DMS153 treated with DMSO at 0.1 percent for 48 hours (cell line): ENCODE measurements at regions not wholly inside any gene's neighbourhood (a gene's known extent, or its start where the extent isn't known, plus 50 kb on each side); places are given as distances from the start of the nearest gene placed in this dataset.
A peak's percentile ranks its signal among the peaks of the same experiment; 100 is the strongest.
"Not testable (repeated sequence)": the region's sequence is repeated elsewhere in the genome, so short reads cannot be mapped to it uniquely, and the experiment has no call there.

Source experiments
- DNase-seq: peaks from one replicate; lab custom pipeline; 2025; ENCODE audit not compliant: unreplicated experiment; lab: John Stamatoyannopoulos, UW

DNA sequence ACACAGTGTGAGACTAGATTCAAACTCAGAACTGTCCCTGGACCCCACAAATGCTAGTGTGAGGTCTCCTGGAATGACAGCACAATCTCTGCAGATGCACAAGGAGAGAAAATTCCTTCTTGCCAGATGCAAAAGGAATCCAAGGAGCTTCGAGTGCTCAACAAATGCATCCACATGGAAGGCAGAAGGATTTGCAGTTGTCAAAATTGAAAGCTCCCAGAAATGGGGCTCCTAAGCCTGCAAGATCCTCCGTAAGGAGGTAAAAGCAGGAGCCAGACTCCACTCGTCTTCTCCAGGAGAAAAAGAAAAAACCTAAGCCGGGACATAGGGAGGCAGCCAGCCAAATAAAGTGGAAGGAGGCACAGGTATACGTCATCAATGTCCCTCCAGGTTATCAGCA is 355.0 kb upstream of the KLHL29 start:
- DNase-seq, result no peak

DNA sequence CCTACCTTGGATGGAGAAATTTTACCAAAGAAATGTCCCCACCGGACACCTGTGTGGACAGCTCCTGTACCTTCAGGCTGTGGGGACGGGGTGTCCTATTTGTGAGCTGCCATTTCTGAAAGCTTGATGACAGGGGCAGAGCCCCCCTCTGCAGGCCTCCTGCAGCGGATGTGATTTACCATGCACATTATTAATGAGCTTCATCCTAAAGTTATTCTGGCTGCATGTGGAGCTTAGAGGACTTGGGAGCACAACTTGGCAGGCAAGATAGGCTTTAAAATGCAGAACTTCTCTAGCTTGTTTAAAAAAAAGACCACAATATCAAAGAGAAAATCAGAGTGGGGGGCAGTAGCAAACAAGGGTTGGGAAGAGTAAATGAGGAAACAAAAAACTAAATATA is 350.0 kb upstream of the KLHL29 start:
- no peak for DNase-seq

DNA sequence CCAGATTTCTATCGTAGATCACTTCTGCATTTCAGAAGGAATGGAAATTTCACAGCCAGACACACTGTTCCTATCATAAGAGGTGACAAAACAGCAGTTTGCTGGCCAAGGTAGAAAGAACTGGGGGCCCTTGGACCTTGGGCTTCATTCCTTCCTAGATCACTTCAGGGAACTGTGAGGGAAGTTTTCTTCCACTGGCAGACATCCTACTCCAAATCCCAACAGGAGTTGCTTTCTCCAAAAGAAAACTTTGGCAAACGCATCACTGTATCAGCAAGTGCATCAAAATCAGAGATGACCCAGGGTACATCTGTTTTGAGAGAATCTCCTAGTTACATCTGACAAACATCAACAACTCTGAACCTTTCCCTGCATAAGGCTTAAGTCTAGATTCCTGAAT is 348.4 kb upstream of the KLHL29 start:
- no peak for DNase-seq

DNA sequence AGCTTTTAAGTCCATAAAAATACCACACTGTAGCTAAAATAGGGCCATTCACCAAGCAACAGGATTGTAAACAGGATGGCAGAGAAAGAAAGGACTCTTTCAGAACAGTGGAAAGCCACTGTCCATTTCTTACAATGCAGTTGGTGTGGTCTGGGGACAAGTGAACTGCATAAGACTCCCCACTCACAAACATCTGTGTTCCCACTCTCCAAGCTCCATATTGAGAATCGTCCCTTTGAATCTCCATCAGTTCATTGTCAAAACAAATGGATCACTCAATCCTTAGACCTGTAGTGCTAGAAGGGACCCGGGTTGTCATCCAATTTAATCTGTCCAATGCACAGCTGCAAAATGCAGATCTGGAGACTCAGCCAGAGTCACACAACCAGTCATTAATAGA is 347.4 kb upstream of the KLHL29 start:
- DNase-seq, result no peak

DNA sequence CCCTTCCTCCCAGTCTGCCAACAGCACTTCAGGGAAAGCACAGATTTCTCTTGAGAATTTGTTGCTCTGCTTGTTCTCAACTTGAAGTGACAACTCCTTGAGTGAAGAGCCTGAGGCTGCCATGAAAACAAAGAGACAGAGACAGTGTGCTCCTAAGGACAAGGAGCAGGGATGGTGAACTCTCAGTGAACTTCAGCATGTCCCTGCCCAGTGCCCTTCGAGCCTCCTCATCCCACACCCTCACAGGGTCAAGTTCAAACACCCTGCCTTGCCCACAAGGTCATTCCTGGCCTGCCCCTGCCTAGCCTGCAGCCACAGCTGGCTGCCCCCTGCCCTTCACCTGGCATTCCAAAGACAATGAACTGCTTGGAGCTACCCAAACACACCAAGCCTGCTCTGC is 343.5 kb upstream of the KLHL29 start:
- no peak for DNase-seq

DNA sequence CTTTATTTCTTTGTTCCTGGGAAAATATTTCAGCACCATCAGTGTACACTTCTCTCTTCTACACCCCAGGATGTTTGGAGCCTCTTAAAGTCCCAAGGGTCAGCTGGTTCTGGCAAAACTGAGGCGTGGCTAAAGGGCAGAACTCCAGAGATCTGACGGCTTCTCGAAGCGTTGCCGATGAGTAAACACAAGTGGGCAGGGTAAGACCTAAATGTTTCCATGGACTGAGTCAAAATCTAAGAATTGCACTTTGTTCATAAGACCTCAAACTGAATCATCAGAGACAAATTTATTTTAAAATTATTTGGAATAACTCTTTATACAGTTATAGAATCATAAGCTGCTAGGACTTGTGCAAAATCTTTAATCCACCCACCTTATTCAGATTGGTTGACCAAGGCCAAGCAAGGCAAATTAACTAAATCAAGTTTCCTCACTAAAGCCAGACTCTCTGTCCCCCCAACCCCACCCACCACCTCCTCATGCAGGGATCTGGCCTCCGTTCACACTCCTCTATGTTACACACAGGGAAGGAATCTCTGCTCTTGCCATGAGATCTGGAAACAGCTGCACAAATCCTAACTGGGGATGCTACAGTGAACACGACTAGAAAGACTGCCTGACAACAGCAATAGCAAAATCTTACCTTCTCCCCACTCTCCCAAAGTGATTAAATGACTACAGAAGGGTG is 342.6 kb upstream of the KLHL29 start:
- DNase-seq, result no peak

DNA sequence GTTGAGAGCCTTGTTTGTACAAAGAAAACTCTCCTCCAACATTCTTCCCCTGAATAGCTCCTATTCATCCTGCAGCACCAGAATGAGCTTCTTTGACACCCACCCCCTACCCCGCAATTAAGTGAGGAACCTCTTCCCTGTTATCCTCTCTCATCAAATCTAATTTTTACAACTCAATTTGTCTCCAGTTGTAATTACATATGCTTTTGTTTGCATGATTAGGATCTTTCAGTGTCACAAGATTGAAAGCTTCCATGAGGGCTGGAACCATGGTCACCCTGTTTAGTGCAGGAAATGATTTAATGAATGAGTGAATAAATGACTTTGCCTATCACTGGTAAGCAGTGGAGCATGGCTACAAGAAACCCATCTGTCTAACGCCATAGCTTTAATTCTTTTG is 334.6 kb upstream of the KLHL29 start:
- DNase-seq, result no peak

DNA sequence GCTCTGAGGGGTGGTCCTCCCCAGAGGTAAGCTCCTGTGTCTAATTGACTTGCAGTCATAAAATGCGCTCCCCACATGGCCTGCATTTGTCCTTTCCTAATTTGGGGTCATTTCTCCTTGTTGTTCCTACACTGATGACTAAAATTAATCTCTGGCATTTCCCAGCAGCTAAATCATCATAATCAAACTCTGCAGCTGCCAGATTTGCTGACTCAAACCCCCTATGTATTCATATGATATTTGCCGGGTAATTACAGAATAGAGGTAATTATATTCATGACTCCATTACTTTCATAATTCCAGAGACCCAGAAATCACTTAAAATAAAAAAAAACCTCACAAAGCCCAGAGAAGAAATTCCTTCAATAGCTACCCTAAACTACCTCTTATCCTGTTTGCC is 331.4 kb upstream of the KLHL29 start:
- no peak for DNase-seq

DNA sequence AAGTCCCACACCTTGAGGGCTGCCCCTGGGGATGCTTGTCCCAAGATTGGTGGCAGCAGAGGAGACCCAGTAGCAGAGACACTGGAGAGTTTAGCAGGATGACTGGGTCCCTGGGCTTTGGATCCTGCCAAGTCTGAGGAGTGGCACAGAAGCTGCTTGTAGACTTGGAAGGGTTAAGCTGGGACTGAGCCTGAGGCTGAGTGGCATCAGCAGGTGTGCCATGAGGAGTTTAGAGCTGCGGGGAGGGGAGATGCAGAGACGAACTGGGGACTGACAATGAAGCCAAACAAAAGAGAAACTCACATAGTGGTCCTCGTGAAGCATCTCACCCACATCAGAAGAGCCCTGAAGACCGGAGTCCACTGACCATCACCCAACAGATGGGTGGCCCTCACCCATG is 329.7 kb upstream of the KLHL29 start:
- no peak for DNase-seq

DNA sequence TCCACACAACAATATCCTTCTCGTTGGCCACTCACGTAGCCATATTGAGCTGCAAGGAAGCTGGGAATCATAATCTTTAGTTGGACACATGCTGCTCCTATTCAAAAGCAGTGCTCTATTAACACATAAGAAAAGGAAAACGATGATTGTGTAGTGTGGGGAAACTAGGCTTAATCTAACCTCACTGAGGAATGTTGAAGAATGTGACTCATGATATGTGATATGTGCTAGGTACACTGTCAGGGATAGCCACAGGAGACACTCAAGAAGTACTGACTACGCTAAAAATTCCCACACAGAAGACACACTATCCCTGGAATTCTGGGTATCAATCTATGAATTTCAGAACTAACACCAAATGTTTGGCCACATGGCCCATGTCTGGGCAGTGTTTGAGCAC is 328.1 kb upstream of the KLHL29 start:
- DNase-seq, result not testable (repeated sequence)

DNA sequence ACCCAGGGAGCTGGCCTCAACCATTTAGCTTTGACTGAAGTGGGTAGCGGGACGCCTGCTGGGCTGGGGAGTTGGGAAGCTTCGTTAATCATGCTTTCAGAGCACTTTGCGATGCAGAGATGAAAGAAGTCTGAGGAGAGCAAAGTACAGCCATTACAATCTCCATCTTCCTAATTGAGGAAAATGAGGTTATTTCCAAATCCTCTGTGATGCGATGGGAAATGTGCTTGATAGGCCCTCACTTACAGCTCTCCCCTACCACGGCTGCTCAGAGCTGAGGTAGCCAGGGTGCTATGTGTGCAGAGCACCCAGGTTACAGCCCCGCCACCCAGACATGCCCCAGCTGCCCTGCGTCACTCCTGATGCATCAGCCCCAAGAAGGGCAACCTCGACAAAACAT is 326.5 kb upstream of the KLHL29 start:
- DNase-seq, result no peak

DNA sequence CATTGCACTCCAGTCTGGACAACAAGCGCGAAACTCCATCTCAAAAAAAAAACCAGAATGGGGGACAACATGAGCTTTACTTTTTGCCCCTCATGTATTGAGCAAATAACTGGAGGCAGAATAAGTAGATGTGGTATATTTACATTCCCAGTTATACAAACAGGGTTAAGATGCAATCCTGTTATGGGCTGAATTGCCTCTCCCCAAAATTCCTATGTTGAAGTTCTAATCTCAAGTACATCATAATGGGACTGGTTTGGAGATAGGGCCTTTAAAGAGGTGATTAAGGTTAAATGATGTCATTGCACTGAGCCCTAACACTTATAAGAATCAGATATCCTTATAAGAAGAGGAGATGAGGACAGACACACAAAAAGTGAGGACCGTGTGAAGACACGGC is 319.8 kb upstream of the KLHL29 start:
- no peak for DNase-seq

DNA sequence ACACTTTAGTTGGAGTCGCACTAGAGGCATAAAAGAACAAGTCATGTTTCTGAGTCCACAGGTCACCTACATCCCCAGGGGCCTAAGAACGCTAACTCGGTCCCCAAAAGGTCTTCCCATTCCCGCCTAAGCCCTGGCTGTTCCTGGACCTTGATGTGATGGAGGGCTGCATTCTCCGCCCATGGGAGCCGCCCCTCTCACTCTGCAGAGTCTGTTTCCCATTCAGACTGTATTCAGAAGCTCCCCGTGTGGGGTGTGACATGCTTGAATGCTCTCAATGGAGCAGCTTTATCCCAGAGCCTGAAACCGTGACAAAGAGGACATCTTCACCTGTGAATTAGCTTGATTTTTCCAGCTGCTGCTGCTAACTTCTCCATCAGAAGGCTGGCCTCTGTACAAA is 319.0 kb upstream of the KLHL29 start:
- no peak for DNase-seq

DNA sequence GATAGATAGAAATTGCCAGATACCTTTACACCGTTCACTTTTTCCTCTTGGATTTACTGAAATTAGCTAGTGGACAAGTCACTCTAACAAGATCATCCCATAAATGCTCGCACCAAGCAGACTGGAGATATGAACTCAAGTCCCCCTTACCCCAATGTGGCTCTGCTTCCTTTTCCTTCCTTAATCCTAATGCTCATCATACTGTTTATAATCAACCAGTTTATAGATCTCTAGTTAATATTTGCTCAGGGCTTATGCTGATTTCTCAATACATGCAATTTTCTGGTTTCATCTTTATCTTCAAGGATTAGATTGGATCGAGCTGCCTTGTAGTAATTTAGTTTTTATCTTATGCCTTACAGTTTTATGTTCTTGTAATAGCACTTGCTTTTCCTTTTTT is 318.3 kb upstream of the KLHL29 start:
- no peak for DNase-seq

DNA sequence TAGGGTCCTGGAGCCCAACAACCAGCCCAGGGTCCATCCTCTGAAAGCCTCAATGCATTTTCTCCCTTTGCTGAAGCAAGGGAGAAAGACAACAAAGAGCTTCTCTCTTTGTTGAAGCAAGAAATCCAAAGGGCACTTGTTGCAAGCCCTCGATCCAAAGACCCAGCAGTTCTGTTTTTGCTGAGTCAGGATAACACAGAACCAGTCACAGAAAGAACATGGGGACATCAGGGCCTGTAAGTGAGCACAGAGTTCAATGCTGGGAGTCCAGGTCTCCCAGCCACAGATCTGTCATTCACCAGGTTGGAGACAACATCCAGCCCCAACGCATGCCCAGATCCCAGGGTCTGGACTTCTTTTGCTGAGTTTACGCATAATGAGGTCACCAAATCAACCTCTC is 315.8 kb upstream of the KLHL29 start:
- DNase-seq, result no peak

DNA sequence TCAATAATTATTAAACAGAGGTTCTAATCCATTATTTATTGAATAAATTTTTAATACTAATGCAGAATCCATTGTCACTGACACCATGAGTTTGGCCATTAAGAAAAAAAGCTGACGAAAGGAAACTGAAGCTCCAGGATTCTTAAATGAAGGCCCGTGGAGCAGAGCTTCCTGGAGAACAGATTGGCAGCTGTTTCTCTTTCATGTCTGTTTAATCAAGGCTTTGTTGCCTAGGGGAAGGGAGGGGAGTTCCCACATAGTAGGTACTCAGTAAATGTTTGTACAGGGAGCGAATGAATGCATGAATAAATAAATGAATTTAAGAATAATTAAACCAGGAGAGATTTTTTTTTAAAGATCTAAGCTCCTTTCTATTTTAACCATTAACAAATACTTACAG is 315.1 kb upstream of the KLHL29 start:
- peak; percentile 84 for DNase-seq

DNA sequence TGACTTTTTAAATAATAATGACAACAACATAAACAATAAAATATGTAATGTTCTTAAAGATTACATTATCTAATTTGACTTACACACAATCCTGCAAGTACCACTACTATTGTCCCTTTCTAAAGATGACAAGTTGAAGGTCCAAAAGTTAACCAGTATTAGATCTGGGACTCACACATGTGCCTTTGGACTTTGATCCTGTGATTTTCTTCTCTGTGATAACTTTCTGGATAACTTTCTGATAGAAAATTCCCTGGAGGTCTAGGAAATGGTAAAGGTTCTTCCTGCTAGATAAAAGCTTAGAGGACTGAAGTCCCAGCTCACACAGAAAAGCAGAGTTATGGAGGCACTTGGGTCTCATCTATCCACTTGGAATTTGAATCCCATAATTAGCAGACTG is 311.9 kb upstream of the KLHL29 start:
- DNase-seq, result no peak

DNA sequence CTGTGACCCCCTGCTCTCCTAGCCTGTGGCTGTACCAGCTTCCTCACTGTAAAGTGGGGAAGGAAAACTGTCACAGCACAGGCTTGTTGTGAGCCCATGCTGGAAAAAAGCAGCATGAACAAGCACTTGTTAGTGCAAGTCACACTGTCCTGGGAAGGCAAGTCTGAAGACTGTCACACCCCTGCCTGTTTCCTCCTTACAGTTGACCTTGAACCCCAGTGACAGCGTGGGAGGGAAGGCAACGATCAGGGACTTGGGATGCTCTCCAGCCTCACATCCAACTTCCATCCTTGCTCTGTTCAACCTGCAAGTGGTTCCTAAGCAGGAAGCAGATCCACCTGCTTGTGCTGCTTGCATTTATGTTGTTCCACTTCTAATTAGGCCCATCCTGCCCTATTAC is 311.3 kb upstream of the KLHL29 start:
- DNase-seq, result no peak

DNA sequence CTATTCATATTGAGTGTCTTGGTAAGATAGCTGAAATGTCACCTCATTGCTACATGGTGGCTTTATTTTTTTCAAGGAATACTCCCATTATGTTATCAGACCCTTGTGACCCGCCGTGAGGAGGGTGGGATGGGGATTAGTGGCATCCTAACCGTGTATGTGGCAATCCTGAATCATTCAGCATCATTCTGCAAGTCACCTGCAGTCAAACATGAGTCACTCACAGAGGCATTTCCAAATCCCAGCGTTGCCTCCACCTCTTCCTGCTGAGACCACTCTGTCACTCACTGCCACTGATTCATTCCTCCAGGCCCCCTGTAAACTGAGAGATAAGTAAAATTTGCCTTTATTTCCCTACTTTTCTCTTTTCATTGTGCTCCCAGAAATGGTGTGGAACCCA is 307.4 kb upstream of the KLHL29 start:
- DNase-seq, result no peak

DNA sequence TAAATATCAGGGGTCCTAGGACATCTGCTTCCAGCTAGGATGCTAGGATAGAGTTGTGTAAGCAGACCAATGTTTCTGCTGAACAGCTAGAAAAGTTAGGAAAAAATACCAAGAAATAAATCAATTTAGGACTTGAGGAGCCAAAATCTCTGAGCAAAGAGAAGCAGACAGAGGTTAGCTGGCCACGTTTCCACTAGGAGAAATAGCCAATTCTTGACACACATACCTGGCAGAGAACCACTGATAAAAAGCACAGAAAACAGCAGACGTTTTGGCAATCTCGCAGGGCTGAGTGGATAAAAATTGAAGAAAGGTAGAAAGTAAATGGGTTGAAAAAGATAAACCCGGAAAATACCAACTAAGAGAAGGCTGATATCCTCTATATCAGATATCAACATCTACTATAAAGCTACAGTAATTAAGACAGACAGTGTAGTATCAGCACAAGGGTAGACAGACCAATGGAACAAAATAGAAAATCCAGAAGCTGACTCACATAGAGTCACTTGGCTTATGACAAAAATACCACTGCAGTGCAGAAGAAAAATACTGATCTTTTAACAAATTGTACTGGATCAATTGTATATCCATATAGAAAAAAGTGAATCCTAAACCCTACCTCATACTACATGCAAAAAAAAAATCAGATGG is 306.1 kb upstream of the KLHL29 start:
- DNase-seq, result no peak

DNA sequence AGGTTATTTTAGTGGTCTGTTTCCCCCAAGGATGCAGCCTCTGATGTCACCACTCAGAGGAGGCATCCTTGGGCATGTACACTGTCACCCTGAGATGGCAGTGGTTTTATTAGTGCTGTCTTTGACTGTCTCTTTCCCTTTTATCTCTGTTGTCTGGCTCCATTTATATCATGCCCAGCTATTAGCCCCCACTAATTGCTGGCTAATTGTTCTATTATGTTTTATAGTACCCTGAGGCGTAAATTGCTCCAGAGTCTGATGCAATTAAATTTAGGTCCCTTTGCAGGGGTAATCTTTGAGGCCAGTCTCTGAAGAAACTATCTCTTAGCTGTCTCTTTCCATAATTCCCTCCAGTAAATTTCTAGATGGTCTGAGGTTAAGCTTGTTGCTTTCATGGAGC is 301.0 kb upstream of the KLHL29 start:
- no peak for DNase-seq

DNA sequence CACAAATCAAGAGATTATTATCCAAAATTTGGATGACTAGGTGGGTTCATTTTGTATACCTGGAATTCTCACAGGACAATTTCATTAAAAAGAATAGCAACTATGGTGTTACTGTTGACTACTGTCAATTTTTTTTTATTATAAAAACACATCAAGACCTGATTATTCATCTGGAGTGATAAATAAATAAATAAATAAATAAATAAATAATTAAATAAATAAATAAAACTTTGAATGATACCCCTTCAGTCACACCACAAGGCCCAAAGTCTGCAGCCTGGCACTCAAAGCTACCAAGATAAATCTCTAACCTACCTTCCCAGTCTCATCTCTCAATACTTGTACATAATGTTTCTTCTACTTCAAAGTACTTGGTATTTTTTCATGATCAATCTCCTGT is 294.0 kb upstream of the KLHL29 start:
- DNase-seq, result no peak

DNA sequence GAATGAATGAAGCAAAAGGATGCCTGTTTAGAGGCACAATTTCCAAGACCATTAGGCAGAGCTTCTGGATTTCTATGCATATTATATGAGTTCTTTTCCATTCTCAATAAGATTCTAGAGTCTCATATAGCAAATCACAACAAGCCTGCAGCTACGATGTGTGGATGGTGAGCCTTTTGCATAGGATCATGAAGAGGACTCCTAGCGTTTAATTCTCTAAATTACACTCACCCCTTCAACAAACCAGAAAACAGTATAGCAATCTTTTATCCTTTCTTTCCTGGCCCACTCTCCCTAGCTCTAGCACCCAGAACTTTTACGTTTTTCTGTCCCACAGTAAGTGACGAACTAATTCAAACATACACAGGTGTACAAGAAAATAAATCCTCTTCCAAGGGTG is 293.1 kb upstream of the KLHL29 start:
- no peak for DNase-seq
